Ureter (tissue), 1 donor: ENCODE measurements at regions not wholly inside any gene's neighbourhood (a gene's known extent, or its start where the extent isn't known, plus 50 kb on each side); places are given as distances from the start of the nearest gene placed in this dataset.
"Not testable (repeated sequence)": the region's sequence is repeated elsewhere in the genome, so short reads cannot be mapped to it uniquely, and the experiment has no call there.

Experiments used
- DNase-seq: peaks from one replicate; pipeline ENCODE4 v3.0.0-alpha.2; 2020; ENCODE audit warnings: low spot score
- donor health status: DM: yes; HTN: yes; CAD: no.

- DNase-seq: no peak
Observed at GRCh38 chr11:98143661-98144060, 877.1 kb upstream of the CNTN5 start.

DNA sequence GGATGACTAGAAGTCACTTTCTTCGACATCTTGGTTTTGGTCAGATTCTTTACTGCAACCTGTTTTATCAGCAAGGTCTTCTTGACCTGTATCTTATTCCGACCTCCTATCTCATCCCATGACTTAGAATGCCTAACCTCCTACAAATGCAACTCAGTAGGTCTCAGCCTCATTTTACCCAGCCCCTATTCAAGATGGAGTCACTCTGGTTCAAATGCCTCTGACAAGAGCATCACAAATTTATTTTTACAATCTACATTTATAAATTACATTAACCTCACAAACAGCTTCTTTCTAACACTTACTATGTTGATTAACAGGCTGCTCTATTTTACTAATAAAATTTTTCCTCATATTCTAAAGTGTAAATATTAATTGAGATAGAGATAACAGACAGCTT is 867.0 kb upstream of the CNTN5 start:
- DNase-seq: no peak

- DNase-seq: no peak
Observed at GRCh38 chr11:98155696-98156095, 865.1 kb upstream of the CNTN5 start.

DNA sequence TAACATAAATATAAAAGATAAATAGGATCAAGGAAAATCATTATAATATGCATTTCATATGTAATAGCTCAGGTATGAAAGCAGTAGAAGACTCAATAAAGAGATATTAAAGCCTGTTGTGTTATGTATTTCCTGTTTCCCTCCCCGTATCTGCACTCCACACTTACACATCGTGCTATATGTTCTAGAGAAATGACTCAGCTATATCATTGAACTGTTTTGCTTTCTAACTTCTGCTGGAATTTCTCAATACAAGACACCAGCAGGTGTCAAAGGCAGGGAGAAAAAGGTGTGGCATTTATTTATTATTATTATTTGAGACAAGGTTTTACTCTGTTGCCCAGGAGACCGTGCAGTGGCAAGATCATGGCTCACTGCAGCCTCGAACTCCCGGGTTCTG is 842.8 kb upstream of the CNTN5 start:
- DNase-seq: no peak

DNA sequence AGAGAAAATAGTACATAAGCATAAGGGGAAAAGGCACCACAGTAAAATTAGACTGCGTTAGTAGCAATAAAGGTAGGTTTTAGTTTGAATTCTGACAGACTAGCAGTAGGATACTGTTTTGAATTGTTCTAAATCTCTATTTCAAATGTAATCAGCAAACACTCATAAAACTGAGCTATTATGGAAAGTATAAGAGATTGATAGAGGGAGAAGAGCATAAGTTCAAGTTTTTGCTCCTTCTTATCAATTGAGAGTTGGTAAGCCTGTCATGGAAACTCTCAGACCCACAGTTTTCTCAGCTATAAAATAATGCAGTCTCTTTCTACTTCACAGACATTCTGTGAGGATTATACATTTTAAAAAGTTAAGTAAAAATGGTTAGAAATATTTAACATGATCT is 840.2 kb upstream of the CNTN5 start:
- DNase-seq: no peak

DNA sequence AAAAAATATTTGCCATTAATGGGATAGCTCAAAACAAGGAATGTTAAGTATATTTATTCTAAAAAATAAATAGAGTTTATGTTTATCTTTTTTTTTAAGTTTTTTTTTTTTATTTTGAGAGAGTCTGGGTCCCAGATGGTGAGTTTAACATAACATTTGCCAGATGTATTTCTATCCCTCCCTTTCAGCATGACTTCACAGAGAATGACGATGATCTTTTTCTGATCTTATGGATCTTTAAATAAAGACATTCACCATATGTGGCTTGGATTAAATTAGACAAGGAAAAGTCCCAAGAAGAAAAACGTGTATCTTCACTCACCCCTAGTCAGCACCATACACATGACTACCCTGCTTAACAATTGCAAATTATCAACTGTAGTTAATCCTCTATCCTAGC is 839.8 kb upstream of the CNTN5 start:
- no peak for DNase-seq

GRCh38 chr11:98183034-98183433 is 837.7 kb upstream of the CNTN5 start:
- no peak for DNase-seq

DNA sequence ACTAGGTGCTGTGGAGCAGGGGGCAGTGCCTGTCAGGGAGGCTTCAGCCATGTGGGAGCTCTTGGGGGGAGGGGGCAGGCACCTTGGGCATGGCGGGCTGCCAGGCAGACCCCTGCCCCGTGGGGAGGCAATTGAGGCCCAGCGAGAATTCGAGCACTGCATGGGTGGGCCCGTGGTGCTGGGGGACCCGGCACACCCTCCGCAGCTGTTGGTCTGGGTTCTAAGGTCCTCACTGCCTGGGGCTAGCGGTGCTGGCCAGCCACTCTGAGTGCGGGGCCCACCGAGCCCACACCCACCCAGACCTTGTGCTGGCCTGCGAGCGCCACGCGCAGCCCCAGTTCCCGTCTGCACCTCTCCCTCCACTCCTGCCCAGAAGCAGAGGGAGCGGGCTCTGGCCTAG is 835.5 kb upstream of the CNTN5 start:
- DNase-seq: no peak

DNA sequence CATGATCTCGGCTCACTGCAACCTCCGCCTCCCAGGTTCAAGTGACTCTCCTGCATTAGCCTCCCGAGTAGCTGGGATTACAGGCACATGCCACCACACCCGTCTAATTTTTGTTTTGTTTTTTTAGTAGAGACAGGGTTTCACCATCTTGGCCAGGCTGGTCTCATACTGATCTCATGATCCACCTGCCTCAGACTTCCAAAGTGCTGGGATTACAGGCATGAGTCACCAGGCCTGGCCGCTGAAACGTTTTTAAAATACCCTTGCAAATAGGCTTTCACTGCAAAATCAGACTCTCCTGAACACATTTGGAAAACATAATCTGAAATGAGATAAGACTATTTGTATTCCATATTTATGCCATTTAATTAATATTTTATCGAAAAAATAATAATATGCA is 826.1 kb upstream of the CNTN5 start:
- DNase-seq: no peak

DNA sequence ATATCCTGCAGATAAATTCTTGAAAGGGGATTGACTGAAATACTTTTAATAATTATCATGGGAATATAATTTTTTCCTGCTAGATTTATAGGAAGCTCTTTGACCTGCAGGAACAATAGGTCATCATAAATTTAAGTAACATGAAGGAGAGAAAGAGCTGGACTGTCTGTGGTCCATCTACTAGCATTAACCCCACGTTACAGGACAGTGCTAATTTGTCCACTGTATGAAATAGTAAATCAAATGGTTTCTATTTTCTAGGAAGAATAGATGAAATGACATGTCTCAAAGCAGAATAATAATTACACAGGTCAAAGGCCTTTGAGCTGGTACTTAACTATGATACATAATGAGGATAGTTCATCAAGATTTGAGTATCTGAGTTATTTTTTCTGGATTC is 825.4 kb upstream of the CNTN5 start:
- no peak for DNase-seq

DNA sequence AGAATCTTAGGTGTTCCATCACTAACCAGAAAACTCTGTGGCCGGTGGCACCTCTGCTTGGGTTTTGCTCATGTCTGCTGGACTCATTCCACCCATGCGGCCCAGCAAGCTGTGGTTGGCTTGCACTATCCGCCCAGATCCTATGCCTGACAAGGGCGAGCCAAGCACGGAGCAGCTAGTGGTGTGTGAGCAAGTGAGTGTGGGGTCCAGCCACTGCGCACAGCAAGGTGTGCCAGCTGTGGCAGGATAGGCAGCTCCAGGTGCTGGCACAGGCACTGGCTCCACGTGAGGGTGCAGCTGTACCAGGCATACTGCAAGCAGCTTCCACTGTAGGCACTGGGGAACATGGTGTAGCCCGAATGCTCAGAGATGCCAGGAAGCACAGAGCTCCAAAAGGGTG is 813.7 kb upstream of the CNTN5 start:
- DNase-seq: no peak

DNA sequence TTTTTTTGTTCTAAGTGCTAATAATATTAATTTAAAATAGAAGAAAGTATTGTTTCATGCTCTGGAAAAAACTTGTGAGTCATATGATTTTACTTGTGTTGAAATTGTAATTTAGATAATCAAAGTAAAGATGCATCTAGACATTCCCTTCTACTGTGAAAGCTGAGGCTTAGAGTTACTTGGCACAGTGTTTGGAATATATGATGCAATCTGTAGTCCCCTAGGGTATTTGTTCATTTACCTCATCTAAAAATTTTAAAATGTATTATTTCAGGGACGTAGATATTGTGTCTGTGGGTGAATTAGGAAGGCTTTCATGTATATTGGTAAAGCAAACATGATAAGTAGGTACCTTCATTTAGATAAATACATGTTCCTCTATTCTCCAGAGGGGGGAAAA is 793.5 kb upstream of the CNTN5 start:
- no peak for DNase-seq

- no peak for DNase-seq
Observed at GRCh38 chr11:98230678-98231077, 790.1 kb upstream of the CNTN5 start.

GRCh38 chr11:98234698-98235097 is 786.1 kb upstream of the CNTN5 start:
- no peak for DNase-seq

DNA sequence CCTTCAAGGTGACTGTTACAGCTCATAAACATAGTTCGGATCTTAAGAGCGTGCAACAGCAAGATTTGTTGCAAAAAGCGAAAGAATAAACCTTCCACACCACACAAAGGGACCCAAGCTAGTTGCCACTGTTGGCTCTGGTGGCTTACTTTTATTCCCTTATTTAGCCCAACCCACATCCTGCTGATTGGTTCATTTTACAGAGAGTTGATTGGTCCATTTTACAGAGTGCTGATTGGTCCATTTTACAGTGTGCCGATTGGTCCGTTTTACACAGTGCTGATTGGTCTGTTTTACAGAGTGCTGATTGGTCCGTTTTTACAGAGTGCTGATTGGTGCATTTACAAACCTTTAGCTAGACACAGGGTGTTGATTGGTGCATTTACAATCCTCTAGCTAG is 776.9 kb upstream of the CNTN5 start:
- DNase-seq: no peak

DNA sequence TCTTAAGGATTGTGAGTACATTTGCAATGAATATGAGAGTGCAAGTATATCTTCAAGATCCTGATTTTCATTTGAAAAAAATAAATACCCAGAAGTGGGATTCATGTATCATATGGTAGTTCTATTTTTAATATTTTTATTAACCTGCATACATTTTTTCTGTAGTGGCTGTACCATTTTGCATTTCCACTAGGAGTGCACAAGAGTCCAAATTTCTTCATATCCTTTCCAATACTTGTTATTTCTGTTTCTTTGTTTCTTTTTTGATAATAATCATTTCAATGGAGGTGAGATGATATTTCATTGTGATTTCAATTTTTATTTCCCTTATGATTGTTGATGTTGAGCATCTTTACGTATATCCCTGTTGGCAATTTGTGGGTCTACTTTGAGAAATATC is 759.8 kb upstream of the CNTN5 start:
- DNase-seq: no peak

DNA sequence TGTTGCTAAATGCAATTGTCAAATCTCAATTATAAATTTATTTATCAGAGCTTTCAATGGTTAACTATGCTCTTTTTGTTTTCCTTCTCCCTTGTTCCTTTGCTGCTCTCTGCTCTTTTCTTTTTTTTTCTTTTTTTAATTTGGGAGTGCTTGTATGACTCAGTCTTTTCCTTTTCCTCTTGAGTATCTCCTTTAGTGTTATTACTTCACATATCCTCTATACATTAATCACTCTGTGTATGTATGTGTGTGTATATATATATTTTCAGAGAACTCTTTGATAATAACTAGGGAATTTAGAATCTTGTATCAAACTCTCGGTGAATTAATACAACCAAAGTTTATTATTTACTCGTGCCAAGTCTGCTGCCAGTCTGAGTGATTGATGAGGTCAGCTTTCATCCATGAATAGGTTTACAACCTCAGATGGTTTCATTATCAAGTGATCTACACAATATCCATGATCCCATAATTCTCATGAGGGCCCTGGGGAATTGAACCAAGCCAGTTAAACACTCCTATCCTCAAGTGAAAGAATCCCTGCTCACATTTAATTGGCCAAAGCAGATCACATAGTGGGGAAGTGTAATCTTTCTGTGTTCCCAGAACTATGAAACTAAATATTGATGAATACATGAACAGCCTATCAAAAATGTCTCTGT is 743.4 kb upstream of the CNTN5 start:
- no peak for DNase-seq

GRCh38 chr11:98289617-98290263 is 731.0 kb upstream of the CNTN5 start:
- no peak for DNase-seq

GRCh38 chr11:98296091-98296880 is 724.5 kb upstream of the CNTN5 start:
- no peak for DNase-seq

DNA sequence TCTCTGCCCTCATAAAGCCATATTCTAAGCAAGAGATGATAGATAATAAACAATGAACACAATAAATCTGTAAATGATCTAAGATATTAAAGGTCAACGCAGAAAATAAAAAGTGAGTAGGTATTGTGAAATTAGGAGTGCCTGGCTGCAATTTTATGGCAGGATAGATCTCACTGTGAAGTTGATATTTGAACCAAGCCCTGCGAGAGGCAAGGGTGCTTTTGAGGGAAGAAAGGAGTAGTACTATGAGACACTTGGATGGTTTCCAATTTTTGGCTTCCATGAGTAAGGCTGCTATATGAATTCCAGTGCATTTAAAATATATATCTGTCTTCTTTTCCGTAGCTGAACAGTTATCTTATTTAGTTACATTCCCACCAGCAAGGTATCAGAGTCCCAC is 720.0 kb upstream of the CNTN5 start:
- no peak for DNase-seq

GRCh38 chr11:98307827-98308491 is 712.8 kb upstream of the CNTN5 start:
- DNase-seq: no peak

GRCh38 chr11:98330306-98330705 is 690.4 kb upstream of the CNTN5 start:
- not testable (repeated sequence) for DNase-seq

DNA sequence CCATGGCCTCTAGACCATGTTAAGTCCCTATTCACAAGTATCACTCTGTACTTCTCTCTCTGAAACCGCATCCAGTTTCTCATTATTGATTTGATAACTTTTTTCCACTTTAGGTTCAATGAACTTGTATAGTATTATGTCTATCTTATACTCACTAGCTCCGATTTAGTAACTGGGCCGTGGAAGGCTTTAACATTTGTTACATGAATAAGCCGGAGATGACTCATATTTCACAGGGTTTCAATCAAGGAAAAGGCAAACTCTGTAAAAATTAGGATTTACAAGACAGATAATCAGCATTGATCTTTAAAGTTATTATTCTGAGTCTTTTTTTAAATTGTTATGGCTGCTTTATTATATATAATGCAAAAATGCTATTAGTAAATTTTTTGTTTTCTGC is 662.2 kb upstream of the CNTN5 start:
- DNase-seq: no peak
